ENCODE measurements at regions not wholly inside any gene's neighbourhood (a gene's known extent, or its start where the extent isn't known, plus 50 kb on each side); places are given as distances from the start of the nearest gene placed in this dataset.
"Not testable (repeated sequence)": the region's sequence is repeated elsewhere in the genome, so short reads cannot be mapped to it uniquely, and the experiment has no call there.

DNA sequence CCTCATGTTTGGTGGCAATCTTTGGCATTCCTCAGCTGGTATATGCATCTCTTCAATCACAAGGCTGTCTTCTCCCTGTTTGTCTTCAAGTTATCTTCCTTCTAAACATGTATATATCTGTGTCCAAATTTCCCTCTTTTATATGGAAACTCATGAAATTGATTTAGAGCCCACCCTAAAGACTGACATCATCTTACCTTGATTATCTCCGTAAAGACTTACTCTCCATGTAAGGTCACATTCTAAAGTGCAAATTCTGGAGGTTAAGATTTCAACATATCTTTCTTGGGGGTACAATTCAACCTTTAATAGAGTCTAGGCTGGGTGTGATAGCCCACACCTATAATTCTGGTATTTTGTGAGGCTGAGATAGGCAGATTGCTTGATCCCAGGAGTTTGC lies 215.8 kb upstream of the LRRC4C start:
- DNase-seq (ENCODE audit: insufficient read length, low spot score), result no peak
- no peak for FAIRE-seq

DNA sequence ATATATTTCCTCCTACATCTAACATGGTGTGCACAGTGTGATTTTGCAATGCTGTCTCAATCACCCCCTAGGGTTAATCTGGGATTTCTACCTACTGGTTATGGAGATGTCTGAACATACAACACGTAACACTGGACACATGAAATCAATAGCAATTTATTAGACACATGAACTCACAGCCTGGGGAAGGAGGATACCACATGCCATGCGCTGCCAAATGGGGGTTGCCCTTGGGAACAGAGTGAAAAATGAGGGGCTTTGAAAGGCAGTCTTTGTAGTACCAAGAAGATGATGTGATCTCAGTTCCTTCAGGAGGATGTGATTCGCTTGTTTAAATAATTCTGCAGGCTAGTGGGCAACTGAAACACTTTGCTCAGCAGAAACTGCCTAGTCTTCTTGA lies 253.6 kb upstream of the LRRC4C start:
- no peak for DNase-seq (ENCODE audit: insufficient read length, low spot score)
- no peak for FAIRE-seq

DNA sequence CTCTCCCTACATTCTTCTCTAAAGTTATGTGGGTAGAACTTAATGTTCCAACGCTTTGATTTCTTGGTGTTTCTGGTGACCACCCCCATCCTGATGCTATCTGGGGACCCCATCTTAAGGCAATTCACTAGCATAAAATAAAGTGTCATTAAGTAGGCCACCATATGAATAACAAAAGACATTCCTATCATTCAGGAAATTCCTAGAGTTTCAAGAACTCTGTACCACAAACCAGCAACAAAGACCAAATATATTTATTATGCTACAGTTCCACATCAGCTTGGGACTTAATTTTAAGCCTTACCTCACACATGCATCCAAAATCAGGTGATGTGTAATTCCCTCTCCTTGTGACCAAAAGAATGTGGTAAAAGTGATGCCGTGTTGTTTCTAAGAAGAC lies 254.6 kb upstream of the LRRC4C start:
- FAIRE-seq, result no peak
- no peak for DNase-seq (ENCODE audit: insufficient read length, low spot score)

DNA sequence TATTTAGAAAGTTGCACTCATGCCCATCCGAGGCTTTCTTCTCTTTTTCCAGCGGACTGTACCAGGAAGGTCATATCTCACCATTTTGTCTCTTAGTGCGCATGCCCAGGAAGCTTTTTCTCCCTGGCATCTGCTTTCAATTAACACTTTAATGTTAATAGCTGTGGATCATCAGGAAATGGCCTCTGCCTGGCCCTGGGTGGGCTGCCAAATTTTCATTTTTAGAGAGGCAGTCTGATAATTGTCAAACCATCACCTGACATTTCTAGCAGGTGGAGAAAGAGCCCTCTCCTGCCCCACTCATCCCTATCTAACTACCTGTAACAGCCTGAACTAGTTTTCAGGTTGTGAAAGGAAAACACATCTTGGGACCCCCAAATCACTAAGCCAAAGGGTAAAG lies 257.4 kb upstream of the LRRC4C start:
- no peak for DNase-seq (ENCODE audit: insufficient read length, low spot score)
- no peak for FAIRE-seq

DNA sequence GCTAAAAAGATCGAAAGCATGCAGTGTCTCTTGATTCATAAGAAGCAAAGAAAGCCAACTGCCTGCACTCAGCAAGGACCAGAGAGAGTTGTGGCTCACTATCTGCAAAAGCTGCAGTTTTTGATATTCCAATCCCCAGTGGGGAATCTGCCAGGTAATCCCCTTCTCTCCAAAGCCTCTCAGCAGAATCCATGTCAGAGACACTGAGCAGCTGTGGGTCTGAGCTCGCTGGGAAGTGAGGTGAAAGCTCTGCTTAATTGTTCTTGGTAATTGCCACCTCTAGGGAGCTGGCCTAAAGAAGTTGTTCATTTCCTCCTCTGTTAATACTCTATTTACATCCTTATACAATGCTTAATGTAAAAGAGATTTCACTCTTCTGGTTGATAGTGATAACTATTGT lies 261.3 kb upstream of the LRRC4C start:
- DNase-seq (ENCODE audit: insufficient read length, low spot score) (no peak), FAIRE-seq (no peak)

DNA sequence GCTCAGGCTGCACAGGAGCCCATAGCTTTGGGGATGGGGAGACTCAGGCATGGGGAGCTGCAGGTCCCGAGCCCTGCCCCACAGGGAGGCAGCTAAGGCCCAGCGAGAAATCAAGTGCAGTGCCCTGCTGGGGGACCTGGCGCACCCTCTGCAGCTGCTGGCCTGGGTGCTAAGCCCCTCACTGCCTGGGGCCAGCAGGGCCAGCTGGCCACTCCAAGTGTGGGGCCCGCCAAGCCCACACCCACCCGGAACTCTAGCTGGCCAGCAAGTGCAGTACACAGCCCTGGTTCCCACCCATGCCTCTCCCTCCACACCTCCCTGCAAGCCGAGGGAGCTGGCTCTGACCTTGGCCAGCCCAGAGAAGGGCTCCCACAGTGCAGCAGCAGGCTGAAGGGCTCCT lies 268.7 kb upstream of the LRRC4C start:
- DNase-seq (ENCODE audit: insufficient read length, low spot score), result not testable (repeated sequence)

DNA sequence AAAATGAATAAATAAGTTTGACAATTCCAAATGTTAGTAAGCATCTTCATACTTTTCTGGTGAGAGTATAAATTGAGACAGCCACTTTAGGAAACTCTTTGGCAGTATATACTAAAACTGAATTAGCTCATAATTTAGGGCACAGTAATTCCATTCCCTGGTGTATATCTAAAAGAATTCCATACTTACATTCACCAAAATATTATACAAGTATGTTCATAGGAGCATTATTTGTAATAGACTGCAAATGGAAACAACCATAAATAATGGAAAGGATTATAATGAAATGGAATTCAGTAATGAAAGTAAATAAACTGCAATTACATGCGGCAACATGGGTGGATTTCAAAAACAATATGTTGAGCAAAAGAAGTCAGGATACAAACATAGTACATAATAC lies 315.8 kb upstream of the LRRC4C start:
- no peak for FAIRE-seq
- no peak for DNase-seq (ENCODE audit: insufficient read length, low spot score)

More for the DNA sequence above, 268.7 kb upstream of the LRRC4C start:
- not testable (repeated sequence) for FAIRE-seq

DNA sequence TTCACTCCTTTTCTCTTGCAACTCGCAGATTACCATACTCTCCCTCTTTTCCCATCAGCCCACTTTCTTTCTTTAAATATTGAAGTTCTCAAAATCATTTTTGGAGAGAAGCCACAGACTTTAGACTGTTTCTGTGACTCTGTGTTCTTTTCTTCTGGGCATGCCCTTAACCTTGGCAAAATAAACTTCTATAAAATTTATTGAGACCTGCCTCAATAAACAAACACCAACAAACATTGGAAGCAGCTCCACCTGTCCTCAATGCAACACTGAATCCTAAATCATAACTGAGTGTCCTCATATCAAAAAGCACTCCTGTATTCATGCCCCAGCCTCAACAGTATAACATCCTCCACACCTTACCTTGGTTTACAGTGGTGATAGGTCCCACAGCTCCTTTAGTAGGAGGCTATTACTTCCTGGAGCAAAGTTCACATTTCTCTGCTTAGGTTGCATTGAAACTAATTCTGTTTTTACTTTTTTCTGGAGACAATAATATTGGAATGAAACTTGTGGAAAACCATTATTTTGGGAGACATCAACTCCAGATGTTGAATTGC lies 320.0 kb upstream of the LRRC4C start:
- DNase-seq (ENCODE audit: insufficient read length, low spot score), result no peak
- no peak for FAIRE-seq

DNA sequence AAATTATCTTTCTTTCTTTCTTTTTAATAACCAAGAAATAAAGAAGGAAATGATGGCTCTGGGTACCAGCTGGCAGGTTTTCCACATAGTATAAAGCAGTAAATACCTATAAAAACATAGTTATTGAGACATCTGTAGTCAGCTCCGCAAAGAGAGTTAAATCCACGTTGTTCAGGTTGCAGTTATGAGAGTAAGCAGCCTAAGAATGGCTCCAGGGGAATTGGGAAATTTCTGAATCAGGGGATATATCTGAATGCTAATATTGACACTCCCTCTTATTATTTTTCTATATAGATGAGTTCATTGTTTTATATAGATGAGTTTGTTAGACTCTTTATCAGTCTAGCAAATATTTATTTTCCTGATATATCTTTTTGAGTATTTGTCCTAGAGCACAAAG lies 322.0 kb upstream of the LRRC4C start:
- no peak for FAIRE-seq
- DNase-seq (ENCODE audit: insufficient read length, low spot score), result no peak

DNA sequence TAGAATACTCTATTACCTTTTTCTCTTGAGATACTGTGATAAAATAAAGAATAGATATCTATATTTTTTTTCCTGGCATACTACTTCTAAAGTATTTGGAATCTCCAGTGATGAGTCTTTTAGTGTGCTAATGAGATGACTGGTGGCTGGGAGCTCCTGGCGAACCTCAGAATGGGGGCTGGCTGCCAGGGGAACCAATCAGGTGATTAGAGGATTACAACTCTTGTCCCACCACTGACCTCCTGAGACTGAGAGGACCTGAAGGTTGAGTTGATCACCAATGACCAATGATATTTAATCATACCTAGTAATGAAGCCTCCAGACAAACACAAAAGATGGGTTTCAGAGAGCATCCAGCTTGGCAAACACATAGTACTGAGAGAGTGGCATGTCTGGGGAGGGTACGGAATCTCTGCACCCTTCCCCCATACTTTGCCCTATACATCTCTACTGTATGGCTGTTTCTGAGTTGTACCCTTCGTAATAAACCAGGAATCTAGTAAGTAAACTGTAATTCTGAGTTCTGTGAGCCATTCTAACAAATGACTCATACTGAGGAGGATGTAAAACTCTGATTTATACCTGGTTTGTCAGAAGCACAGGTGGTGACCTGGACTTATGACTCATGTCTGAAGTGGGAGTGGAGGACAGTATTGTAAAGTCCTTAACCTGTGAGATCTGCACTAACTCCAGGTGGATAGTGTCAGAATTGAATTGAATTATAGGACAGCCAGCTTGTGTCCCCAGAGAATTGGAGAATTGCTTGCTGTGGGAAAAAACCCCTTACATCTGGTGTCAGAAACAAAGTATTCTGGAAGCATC lies 325.3 kb upstream of the LRRC4C start:
- DNase-seq (ENCODE audit: insufficient read length, low spot score) (no peak), FAIRE-seq (no peak)

DNA sequence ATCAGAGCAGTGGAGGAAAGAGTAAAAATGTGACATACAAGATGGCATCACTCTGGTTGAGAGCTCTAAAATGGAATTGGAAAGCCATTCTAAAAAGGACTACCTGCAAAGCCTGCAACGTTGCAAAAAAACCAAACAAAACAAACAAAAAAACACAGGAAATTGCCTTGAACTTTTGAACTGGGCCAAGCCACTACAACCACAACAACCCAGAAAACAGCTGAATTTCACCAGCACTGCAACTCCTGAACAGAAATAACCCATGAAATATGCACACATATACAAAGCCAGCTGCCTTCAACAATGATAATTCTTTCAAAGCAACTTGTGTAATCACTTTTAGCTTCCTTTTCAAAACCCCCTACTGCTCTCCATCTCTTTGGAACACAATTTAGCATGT lies 326.6 kb upstream of the LRRC4C start:
- FAIRE-seq, result no peak
- no peak for DNase-seq (ENCODE audit: insufficient read length, low spot score)

DNA sequence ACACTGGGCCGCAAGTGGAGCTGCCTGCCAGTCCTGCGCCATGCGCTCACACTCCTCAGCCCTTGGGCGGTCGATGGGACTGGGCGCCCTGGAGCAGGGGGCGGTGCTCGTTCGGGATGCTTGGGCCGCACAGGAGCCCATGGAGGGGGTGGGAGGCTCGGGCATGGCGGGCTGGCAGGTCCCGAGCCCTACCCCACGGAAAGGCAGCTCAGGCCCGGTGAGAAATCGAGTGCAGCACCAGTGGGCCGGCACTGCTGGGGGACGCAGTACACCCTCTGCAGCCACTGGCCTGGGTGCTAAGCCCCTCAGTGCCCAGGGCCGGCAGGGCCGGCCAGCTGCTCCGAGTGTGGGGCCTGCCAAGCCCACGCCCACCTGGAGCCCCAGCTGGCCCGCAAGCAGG lies 328.7 kb upstream of the LRRC4C start:
- DNase-seq (ENCODE audit: insufficient read length, low spot score) (no peak), FAIRE-seq (no peak)

DNA sequence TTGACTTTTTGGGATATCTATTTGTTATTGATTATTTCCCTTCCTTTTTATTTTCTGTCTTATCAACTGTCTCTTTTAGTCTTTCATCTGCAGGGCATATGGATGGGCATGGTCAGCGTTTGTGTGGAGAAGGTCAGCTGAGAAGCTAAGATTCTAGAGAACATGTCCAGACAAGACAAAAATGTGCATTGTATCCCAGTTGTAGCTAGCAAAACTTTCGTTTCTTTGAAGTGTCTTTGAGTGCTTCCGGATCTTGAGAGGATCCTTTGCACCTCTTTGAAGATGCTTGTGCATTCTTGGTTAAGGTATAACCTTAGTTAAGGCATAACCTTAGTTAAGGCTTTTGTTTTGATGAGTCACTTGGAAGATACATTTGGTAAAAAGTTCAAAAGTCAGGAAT lies 329.9 kb upstream of the LRRC4C start:
- no peak for DNase-seq (ENCODE audit: insufficient read length, low spot score)
- FAIRE-seq, result no peak

DNA sequence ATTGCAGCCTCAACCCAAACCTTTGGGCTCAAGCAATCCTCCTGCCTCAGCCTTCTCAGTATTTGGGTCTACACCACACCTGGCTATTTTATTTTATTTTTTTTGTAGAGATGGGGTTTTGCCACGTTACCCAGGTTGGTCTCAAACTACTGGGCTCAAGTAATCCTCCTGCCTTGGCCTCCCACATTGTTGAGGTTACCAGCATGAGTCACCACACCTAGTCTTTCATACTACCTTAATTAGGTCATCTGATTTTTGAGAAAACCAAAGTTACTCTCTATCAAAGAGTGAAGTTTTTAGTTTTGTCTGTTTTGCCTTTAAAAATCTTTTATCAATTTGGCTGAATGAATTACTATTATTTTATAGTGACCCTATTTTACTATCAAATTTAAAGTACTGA lies 335.6 kb upstream of the LRRC4C start:
- no peak for FAIRE-seq
- no peak for DNase-seq (ENCODE audit: insufficient read length, low spot score)

DNA sequence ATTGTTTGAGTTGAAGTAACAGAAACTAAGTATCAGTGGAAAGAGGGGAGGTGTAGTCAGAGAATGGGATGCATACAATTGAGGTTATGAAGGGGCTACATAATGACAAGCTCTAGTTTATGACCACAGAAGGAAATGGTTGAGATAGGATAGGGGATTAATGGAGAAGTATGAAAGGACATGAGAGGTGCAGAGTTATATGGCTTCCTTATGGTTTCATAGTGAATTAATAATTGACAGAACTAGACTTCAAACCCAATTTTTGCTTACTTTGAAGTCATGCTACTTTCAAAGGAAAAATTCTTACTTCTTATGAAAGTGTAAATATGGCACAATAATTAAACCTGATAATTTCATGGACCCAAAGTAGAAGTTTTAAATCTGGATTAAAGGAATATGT lies 340.3 kb upstream of the LRRC4C start:
- FAIRE-seq (no peak), DNase-seq (ENCODE audit: insufficient read length, low spot score) (no peak)

DNA sequence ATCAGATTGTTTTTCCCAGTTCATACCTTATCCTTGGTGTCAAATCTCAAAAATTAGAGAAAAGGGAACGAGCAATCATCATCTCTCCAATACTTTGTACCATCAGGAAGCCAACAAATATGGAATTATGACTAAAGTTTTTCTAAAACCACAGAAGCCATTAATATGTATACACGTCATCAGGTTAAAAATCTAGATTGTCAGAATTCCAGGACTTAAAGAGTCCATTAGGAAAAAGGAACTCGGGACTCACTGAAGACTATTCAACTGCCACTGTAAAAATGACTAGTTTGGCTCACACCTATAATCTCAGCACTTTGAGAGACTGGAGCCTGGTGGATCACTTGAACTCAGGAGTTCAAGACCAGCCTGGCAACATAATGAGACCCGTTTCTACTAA lies 344.4 kb upstream of the LRRC4C start:
- FAIRE-seq, result no peak

DNA sequence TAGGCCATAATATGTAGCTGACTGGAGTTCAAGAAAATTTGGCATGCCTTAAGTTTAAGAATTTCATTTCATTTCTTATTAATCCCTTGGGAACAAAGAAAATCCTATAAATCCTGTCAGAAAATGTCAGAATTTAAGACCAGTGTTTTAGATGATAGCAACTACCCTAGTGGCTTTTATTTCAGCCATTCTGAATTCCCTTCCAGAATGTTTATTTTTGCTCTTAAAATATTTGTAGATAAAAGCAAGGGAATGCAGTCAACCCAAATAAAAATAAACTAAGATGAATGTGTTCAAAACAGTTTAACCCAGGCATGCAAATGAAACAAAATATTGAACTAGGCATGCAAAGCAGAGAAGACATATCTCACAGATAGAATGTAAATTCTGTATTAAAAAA lies 356.9 kb upstream of the LRRC4C start:
- DNase-seq (ENCODE audit: insufficient read length, low spot score), result no peak
- no peak for FAIRE-seq

More for the DNA sequence above, 344.4 kb upstream of the LRRC4C start:
- no peak for DNase-seq (ENCODE audit: insufficient read length, low spot score)

DNA sequence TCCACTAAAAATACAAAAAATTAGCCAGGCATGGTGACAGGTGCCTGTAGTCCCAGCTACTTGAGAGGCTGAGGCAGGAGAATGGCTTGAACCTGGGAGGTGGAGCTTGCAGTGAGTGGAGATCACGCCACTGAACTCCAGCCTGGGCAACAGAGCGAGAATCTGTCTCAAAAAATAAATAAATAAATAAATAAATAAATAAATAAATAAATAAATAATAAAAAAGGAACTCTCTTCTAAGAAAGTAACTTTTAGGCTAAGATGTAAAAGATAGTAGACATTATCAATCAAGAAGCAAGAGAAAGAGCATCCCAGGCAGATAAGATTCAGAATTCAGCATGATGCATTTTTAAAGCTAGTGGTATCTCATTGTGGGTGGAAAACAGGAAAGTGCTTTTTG lies 364.8 kb upstream of the LRRC4C start:
- FAIRE-seq; DNase-seq (ENCODE audit: insufficient read length, low spot score): not testable (repeated sequence)

DNA sequence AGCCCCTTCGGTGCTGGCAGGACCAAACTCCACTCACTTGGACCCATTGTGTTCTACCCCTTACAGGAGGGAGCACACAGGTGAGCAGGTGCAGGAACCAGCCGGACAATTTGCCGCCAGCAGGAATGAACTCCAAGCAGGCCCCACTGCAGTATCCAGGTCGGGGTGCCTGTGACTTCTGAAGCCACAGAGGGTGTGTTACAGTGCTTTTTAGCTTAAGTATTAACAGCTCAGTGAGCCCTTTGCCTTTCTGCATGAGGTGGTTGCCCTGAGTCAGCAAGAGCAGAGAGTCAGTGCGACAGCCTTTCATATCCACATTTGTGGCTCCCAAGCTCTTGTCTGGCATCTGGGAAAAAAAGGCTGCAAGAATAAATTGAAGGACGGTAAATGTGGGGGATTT lies 366.6 kb upstream of the LRRC4C start:
- FAIRE-seq (no peak), DNase-seq (ENCODE audit: insufficient read length, low spot score) (no peak)

DNA sequence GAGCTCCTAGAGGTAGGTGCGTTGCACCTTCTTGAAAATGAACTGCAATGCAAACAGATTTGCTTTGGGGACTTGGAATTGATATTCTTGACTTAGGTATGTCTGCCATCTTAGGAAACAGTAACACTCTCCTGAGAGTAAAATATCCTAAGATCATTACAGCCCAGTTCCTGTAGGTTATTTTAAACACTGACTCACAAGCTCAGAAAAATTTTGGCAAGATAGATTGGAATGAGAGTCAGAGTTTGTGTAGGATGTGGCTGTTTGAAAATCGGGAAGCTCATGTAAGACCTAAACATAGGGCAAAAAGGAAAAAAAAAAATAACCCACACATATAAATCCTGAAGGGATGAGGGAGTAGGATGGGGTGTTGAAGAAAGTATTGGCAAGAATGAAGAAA lies 377.0 kb upstream of the LRRC4C start:
- FAIRE-seq (no peak), DNase-seq (ENCODE audit: insufficient read length, low spot score) (no peak)

DNA sequence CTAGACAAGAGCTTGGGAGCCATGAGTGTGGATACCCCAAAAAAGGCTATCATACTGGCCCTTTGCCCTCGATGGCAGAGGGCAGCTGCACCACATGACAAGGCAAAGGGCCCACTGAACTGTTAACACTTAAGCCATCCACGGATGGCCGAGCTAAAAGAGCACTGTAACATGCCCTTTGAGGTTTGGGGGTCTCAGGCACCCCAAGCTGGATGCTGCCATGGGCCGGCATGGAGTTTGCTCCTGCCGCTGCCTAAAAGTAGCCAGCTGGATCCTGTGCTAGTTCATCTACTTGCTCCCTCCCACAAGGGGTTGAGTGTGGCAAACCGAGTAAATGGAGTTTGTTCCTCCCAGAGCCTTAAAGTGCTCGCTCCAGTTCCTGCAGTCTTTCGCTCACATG lies 383.2 kb upstream of the LRRC4C start:
- DNase-seq (ENCODE audit: insufficient read length, low spot score) (no peak), FAIRE-seq (no peak)

DNA sequence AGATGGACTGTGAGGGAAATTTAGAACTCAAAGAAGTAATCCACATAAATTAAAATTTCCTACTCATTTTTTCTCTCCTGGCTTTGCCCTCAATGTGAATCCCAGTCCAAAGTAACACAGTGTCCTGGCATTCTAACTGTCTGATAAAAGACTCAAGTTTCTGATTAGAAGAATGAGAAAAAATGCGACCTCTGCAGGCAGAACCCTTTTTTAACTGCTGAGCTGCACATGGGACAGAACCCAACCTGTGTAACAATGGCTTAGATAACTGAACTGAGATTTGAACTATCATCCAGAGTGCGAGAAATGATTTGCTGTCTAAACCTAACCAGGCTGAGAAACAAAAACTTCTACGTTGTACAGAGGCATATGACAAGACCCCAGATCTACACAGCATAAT lies 385.6 kb upstream of the LRRC4C start:
- FAIRE-seq, result no peak
- no peak for DNase-seq (ENCODE audit: insufficient read length, low spot score)

DNA sequence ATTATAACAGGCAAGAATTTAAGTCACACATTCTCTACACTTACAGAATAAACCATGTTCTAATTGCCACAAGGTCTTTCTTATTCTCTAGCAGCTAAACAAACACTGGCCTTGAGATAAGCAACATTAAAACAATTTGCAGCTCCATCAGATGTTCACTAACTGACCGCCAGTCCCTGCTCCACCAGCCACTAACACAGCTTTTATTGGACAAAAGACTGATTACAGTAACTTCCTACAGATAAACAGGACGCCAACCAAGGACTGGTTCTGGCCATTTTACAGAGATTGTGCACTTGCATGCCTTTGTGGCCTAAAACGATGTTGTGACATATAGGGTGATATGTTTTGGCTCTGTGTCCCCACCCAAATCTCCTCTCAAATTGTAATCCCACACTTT lies 388.9 kb upstream of the LRRC4C start:
- DNase-seq (ENCODE audit: insufficient read length, low spot score), result no peak
- no peak for FAIRE-seq
